ENCODE measurements at regions not wholly inside any gene's neighbourhood (a gene's known extent, or its start where the extent isn't known, plus 50 kb on each side); places are given as distances from the start of the nearest gene placed in this dataset.

- Histone ChIP-seq H3K4me2 (no peak overlapping the region), H4K20me1 (ENCODE audit: insufficient read depth) (no peaks in the 10 kb centered on the region), H3K27ac (no peak overlapping the region), H3K36me3 (ENCODE audit: low read depth) (no peaks in the 10 kb centered on the region), H3F3A (ENCODE audit: insufficient read depth, low read depth) (no peaks in the 10 kb centered on the region), H2AFZ (no peak overlapping the region), H3K4me1 (replicated peaks; ENCODE audit: insufficient read depth) (no peaks in the 10 kb centered on the region), H3K9me3 (ENCODE audit: insufficient read depth, low read depth) (no peaks in the 10 kb centered on the region), H3K27me3 (ENCODE audit: insufficient read depth, low read depth) (no peaks in the 10 kb centered on the region), H3K79me2 (ENCODE audit: low read depth) (no peaks in the 10 kb centered on the region), H3K4me3 (no peak overlapping the region), H3K9me2 (ENCODE audit: insufficient read depth) (no peaks in the 10 kb centered on the region)
- intact Hi-C loops (cut with micrococcal nuclease; ENCODE audit: unreplicated experiment), result no loop called here
- TF ChIP-seq CTCF (conservative IDR thresholded peaks at IDR 0.05), result no peak
- no peak for TF ChIP-seq EZH2 (IDR thresholded peaks at IDR 0.05; ENCODE audit: low read depth)
- ChIA-PET CTCF (no interaction called here), POLR2A (ENCODE audit: unreplicated experiment) (no interaction called here)
- no TSS peak for BruUV-seq (replicated peaks)
- no peak for DNase-seq
Observed at GRCh38 chr18:68499141-68499540, 215.8 kb downstream of the TMX3 start.

GRCh38 chr18:68498636-68499035 lies 216.3 kb downstream of the TMX3 start:
- H3F3A ChIP-seq (ENCODE audit: insufficient read depth, low read depth), result no peaks in the 10 kb centered on the region
- DNase-seq, result no peak
- POLR2A ChIA-PET (ENCODE audit: unreplicated experiment), result interaction anchor here (0.6 kb wide), 1 partner anchor 415 kb away, joined by 6 read pairs; no protein-coding TSS in a partner anchor
- H3K27me3 ChIP-seq (ENCODE audit: insufficient read depth, low read depth), result no peaks in the 10 kb centered on the region
- no peak overlapping the region for H3K4me3 ChIP-seq
- H3K9me3 ChIP-seq (ENCODE audit: insufficient read depth, low read depth), result no peaks in the 10 kb centered on the region
- no peak overlapping the region for H2AFZ ChIP-seq
- H3K4me1 ChIP-seq (replicated peaks; ENCODE audit: insufficient read depth), result no peaks in the 10 kb centered on the region
- BruUV-seq (replicated peaks), result no TSS peak
- TF ChIP-seq CTCF (conservative IDR thresholded peaks at IDR 0.05), result no peak
- no peak for TF ChIP-seq EZH2 (IDR thresholded peaks at IDR 0.05; ENCODE audit: low read depth)
- intact Hi-C loops (cut with micrococcal nuclease; ENCODE audit: unreplicated experiment), result no loop called here
- no peak overlapping the region for H3K27ac ChIP-seq
- no peaks in the 10 kb centered on the region for H3K79me2 ChIP-seq (ENCODE audit: low read depth)
- H4K20me1 ChIP-seq (ENCODE audit: insufficient read depth), result no peaks in the 10 kb centered on the region
- no peak overlapping the region for H3K4me2 ChIP-seq
- CTCF ChIA-PET, result no interaction called here
- H3K9me2 ChIP-seq (ENCODE audit: insufficient read depth), result no peaks in the 10 kb centered on the region
- H3K36me3 ChIP-seq (ENCODE audit: low read depth), result no peaks in the 10 kb centered on the region

- no TSS peak for BruUV-seq (replicated peaks)
Observed at GRCh38 chr18:68498185-68498584, 216.7 kb downstream of the TMX3 start.

More at GRCh38 chr18:68498185-68498584, 216.7 kb downstream of the TMX3 start:
- H4K20me1 ChIP-seq (ENCODE audit: insufficient read depth), result no peaks in the 10 kb centered on the region
- no peaks in the 10 kb centered on the region for H3K79me2 ChIP-seq (ENCODE audit: low read depth)
- DNase-seq, result no peak
- H2AFZ ChIP-seq, result no peak overlapping the region
- H3K4me3 ChIP-seq, result no peak overlapping the region
- ChIA-PET POLR2A (ENCODE audit: unreplicated experiment) (interaction anchor here (0.6 kb wide), 1 partner anchor 415 kb away, joined by 6 read pairs; no protein-coding TSS in a partner anchor), CTCF (no interaction called here)
- TF ChIP-seq CTCF (conservative IDR thresholded peaks at IDR 0.05), result no peak
- no peak for TF ChIP-seq EZH2 (IDR thresholded peaks at IDR 0.05; ENCODE audit: low read depth)
- H3K9me3 ChIP-seq (ENCODE audit: insufficient read depth, low read depth), result no peaks in the 10 kb centered on the region
- no peaks in the 10 kb centered on the region for H3K36me3 ChIP-seq (ENCODE audit: low read depth)
- H3F3A ChIP-seq (ENCODE audit: insufficient read depth, low read depth), result no peaks in the 10 kb centered on the region
- no peaks in the 10 kb centered on the region for H3K4me1 ChIP-seq (replicated peaks; ENCODE audit: insufficient read depth)
- no peaks in the 10 kb centered on the region for H3K9me2 ChIP-seq (ENCODE audit: insufficient read depth)
- H3K27me3 ChIP-seq (ENCODE audit: insufficient read depth, low read depth), result no peaks in the 10 kb centered on the region
- intact Hi-C loops (cut with micrococcal nuclease; ENCODE audit: unreplicated experiment), result no loop called here
- H3K27ac ChIP-seq, result no peak overlapping the region
- H3K4me2 ChIP-seq, result no peak overlapping the region
